ENCODE measurements at regions not wholly inside any gene's neighbourhood (a gene's known extent, or its start where the extent isn't known, plus 50 kb on each side); places are given as distances from the start of the nearest gene placed in this dataset.

DNA sequence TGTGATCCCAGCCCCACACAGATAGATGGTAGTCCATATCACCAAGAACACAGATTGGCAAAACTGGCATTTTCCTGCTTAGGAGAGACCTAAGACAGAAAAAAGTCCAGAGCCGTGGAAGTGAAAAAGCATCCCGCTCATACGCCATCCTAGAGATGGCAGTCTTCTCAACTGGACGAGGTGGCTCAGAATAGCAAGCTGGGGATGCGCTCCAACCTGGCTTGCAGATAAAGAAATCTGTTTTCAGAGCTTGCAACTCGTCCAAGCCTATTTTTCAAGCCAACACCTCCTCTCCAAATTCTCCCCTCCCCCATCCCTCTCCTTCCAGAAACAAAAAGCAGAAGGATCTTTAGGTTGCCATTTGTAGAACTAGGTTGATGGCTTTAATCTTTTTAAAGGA is 74.3 kb upstream of the OTX2 start:
- Histone ChIP-seq H3K27me3 (no peaks in the 10 kb centered on the region), H3K9me3 (ENCODE audit: low read depth) (no peaks in the 10 kb centered on the region), H3K4me2 (peak overlapping the region; percentile 74), H3K9ac (no peak overlapping the region), H2AFZ (replicated peaks) (peak overlapping the region; percentile 32), H3K27ac (no peak overlapping the region), H3K4me1 (peaks cover 68% of the 10 kb centered on the region), H4K20me1 (ENCODE audit: low read depth) (no peaks in the 10 kb centered on the region), H3K4me3 (peak overlapping the region; percentile 16), H3K36me3 (no peaks in the 10 kb centered on the region), H3K79me2 (ENCODE audit: low read depth) (peaks cover 34% of the 10 kb centered on the region), H3F3A (ENCODE audit: low read depth) (peaks cover 44% of the 10 kb centered on the region)
- H3K27ac Mint-ChIP-seq: no peak overlapping the region
- H3K9me3 Mint-ChIP-seq: no peaks in the 10 kb centered on the region
- peaks cover 62% of the 10 kb centered on the region for H3K4me1 Mint-ChIP-seq
- H3K4me3 Mint-ChIP-seq: no peak overlapping the region
- H3K36me3 Mint-ChIP-seq: peaks cover 1% of the 10 kb centered on the region
- TF ChIP-seq, protein P1, sequence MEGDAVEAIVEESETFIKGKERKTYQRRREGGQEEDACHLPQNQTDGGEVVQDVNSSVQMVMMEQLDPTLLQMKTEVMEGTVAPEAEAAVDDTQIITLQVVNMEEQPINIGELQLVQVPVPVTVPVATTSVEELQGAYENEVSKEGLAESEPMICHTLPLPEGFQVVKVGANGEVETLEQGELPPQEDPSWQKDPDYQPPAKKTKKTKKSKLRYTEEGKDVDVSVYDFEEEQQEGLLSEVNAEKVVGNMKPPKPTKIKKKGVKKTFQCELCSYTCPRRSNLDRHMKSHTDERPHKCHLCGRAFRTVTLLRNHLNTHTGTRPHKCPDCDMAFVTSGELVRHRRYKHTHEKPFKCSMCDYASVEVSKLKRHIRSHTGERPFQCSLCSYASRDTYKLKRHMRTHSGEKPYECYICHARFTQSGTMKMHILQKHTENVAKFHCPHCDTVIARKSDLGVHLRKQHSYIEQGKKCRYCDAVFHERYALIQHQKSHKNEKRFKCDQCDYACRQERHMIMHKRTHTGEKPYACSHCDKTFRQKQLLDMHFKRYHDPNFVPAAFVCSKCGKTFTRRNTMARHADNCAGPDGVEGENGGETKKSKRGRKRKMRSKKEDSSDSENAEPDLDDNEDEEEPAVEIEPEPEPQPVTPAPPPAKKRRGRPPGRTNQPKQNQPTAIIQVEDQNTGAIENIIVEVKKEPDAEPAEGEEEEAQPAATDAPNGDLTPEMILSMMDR (IDR thresholded peaks at IDR 0.05): no peak
- no peak for TF ChIP-seq EZH2phosphoT487 (IDR thresholded peaks at IDR 0.05)
- no peak for TF ChIP-seq EZH2 (IDR thresholded peaks at IDR 0.05)
- DNase-seq (ENCODE audit: low spot score): peak; percentile 40
- no peaks in the 10 kb centered on the region for H3K27me3 Mint-ChIP-seq (ENCODE audit: insufficient read depth, low read depth)

- H3K9me3 ChIP-seq (ENCODE audit: low read depth): no peaks in the 10 kb centered on the region
- Mint-ChIP-seq H3K36me3 (peaks cover 8% of the 10 kb centered on the region), H3K27ac (peak overlapping the region; percentile 51), H3K27me3 (ENCODE audit: insufficient read depth, low read depth) (peaks cover 2% of the 10 kb centered on the region), H3K9me3 (no peaks in the 10 kb centered on the region), H3K4me1 (peaks cover 29% of the 10 kb centered on the region), H3K4me3 (no peak overlapping the region)
- peak overlapping the region; percentile 18 for H2AFZ ChIP-seq (replicated peaks)
- peaks cover 25% of the 10 kb centered on the region for H3K79me2 ChIP-seq (ENCODE audit: low read depth)
- no peaks in the 10 kb centered on the region for H4K20me1 ChIP-seq (ENCODE audit: low read depth)
- peaks cover 48% of the 10 kb centered on the region for H3K4me1 ChIP-seq
- no peak overlapping the region for H3K27ac ChIP-seq
- TF ChIP-seq EZH2phosphoT487 (IDR thresholded peaks at IDR 0.05): no peak
- no peak for TF ChIP-seq EZH2 (IDR thresholded peaks at IDR 0.05)
- TF ChIP-seq, protein P1 (IDR thresholded peaks at IDR 0.05): no peak
- H3K4me3 ChIP-seq: no peak overlapping the region
- DNase-seq (ENCODE audit: low spot score): no peak
- H3K27me3 ChIP-seq: no peaks in the 10 kb centered on the region
- H3K36me3 ChIP-seq: no peaks in the 10 kb centered on the region
- H3K4me2 ChIP-seq: peak overlapping the region; percentile 36
- no peak overlapping the region for H3K9ac ChIP-seq
- H3F3A ChIP-seq (ENCODE audit: low read depth): peaks cover 16% of the 10 kb centered on the region
Measured at GRCh38 chr14:56881181-56881580, 70.9 kb upstream of the OTX2 start.

- peaks cover 8% of the 10 kb centered on the region for H3K36me3 Mint-ChIP-seq
- no peaks in the 10 kb centered on the region for H3K27me3 ChIP-seq
- H3K36me3 ChIP-seq: no peaks in the 10 kb centered on the region
- no peak overlapping the region for H3K4me2 ChIP-seq
- peaks cover 28% of the 10 kb centered on the region for H3K4me1 ChIP-seq
- peaks cover 12% of the 10 kb centered on the region for H3K4me1 Mint-ChIP-seq
- H3K4me3 Mint-ChIP-seq: no peak overlapping the region
- TF ChIP-seq, protein P1 (IDR thresholded peaks at IDR 0.05): no peak
- TF ChIP-seq EZH2 (IDR thresholded peaks at IDR 0.05): no peak
- no peak for TF ChIP-seq EZH2phosphoT487 (IDR thresholded peaks at IDR 0.05)
- H2AFZ ChIP-seq (replicated peaks): no peak overlapping the region
- no peak overlapping the region for H3K27ac Mint-ChIP-seq
- peaks cover 6% of the 10 kb centered on the region for H3F3A ChIP-seq (ENCODE audit: low read depth)
- H3K9ac ChIP-seq: no peak overlapping the region
- H3K9me3 Mint-ChIP-seq: no peaks in the 10 kb centered on the region
- no peak overlapping the region for H3K4me3 ChIP-seq
- DNase-seq (ENCODE audit: low spot score): no peak
- H3K27me3 Mint-ChIP-seq (ENCODE audit: insufficient read depth, low read depth): peaks cover 2% of the 10 kb centered on the region
- H4K20me1 ChIP-seq (ENCODE audit: low read depth): no peaks in the 10 kb centered on the region
- peaks cover 2% of the 10 kb centered on the region for H3K79me2 ChIP-seq (ENCODE audit: low read depth)
- H3K27ac ChIP-seq: no peak overlapping the region
- H3K9me3 ChIP-seq (ENCODE audit: low read depth): no peaks in the 10 kb centered on the region
Measured at GRCh38 chr14:56878766-56879165, 68.5 kb upstream of the OTX2 start.

Data from neural progenitor cell (in vitro differentiated cells).